ENCODE measurements at regions not wholly inside any gene's neighbourhood (a gene's known extent, or its start where the extent isn't known, plus 50 kb on each side); places are given as distances from the start of the nearest gene placed in this dataset.

- H3K36me3 Mint-ChIP-seq = no peaks in the 10 kb centered on the region
- Histone ChIP-seq H3K36me3 (no peaks in the 10 kb centered on the region), H3K4me3 (no peak overlapping the region), H4K20me1 (ENCODE audit: low read depth) (no peaks in the 10 kb centered on the region), H3K9ac (no peak overlapping the region), H2AFZ (replicated peaks) (no peak overlapping the region), H3F3A (ENCODE audit: low read depth) (no peaks in the 10 kb centered on the region), H3K27ac (no peak overlapping the region), H3K79me2 (ENCODE audit: low read depth) (no peaks in the 10 kb centered on the region), H3K9me3 (ENCODE audit: low read depth) (no peaks in the 10 kb centered on the region), H3K4me2 (no peak overlapping the region), H3K4me1 (no peaks in the 10 kb centered on the region), H3K27me3 (no peaks in the 10 kb centered on the region)
- no peak overlapping the region for H3K27ac Mint-ChIP-seq
- peaks cover 3% of the 10 kb centered on the region for H3K4me1 Mint-ChIP-seq
- H3K9me3 Mint-ChIP-seq = no peaks in the 10 kb centered on the region
- H3K27me3 Mint-ChIP-seq (ENCODE audit: insufficient read depth, low read depth) = peaks cover 5% of the 10 kb centered on the region
- no peak overlapping the region for H3K4me3 Mint-ChIP-seq
- no peak for DNase-seq (ENCODE audit: low spot score)
- TF ChIP-seq CTCF (IDR thresholded peaks at IDR 0.05) = no peak
- TF ChIP-seq EZH2phosphoT487 (IDR thresholded peaks at IDR 0.05) = no peak
- no peak for TF ChIP-seq EZH2 (IDR thresholded peaks at IDR 0.05)
These were observed 101.8 kb downstream of the SCN11A start for GRCh38 chr3:38949994-38950393.

DNA sequence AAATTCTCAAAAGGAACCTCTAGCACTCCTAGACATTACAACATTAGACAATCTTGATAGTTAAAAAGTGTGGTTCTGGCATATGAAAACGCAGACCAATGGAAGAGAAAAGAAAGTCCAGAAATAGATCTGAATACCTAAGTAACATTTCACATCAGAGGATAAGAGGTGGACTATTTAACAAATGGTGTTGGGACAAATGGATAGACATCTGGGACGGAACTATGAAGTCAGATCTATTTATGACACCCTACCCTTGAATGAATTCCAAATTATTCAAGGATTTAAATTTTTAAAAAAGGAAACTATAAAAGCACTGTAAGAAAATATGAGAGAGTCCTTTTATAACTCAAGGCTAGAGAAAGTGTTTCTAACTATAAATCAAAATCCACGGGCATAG lies 111.3 kb downstream of the SCN11A start:
- Histone ChIP-seq H3K4me2 (no peak overlapping the region), H3K27me3 (no peaks in the 10 kb centered on the region), H3F3A (ENCODE audit: low read depth) (no peaks in the 10 kb centered on the region), H3K9me3 (ENCODE audit: low read depth) (no peaks in the 10 kb centered on the region), H2AFZ (replicated peaks) (no peak overlapping the region), H3K36me3 (no peaks in the 10 kb centered on the region), H3K4me3 (no peak overlapping the region), H4K20me1 (ENCODE audit: low read depth) (no peaks in the 10 kb centered on the region), H3K79me2 (ENCODE audit: low read depth) (no peaks in the 10 kb centered on the region), H3K27ac (no peak overlapping the region), H3K9ac (no peak overlapping the region), H3K4me1 (no peaks in the 10 kb centered on the region)
- no peaks in the 10 kb centered on the region for H3K27me3 Mint-ChIP-seq (ENCODE audit: insufficient read depth, low read depth)
- H3K27ac Mint-ChIP-seq = no peak overlapping the region
- no peaks in the 10 kb centered on the region for H3K36me3 Mint-ChIP-seq
- no peak overlapping the region for H3K4me3 Mint-ChIP-seq
- DNase-seq (ENCODE audit: low spot score) = no peak
- no peaks in the 10 kb centered on the region for H3K9me3 Mint-ChIP-seq
- no peaks in the 10 kb centered on the region for H3K4me1 Mint-ChIP-seq
- no peak for TF ChIP-seq CTCF (IDR thresholded peaks at IDR 0.05)
- TF ChIP-seq EZH2phosphoT487 (IDR thresholded peaks at IDR 0.05) = no peak
- no peak for TF ChIP-seq EZH2 (IDR thresholded peaks at IDR 0.05)

DNA sequence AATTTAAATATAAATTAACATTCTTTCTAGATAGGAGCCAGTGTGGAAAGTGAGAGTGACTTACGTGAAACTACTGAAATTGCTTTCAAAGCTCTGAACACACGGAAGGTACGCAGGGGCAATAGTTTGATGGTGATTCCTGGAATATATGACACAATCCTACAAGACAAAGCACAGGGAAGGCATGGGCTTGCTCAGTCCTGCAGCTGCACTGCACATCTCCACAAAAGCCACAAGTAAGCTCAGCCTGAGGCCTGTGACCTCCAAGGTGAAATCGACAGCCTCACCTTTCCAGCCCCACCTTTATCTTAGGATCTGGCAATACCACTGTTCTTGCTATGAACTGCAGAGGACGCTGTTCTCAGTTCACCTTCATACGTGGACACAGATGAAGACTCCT lies 109.3 kb upstream of the SCN10A start:
- H3K27ac ChIP-seq = no peak overlapping the region
- H2AFZ ChIP-seq (replicated peaks) = no peak overlapping the region
- Mint-ChIP-seq H3K4me3 (no peak overlapping the region), H3K36me3 (no peaks in the 10 kb centered on the region), H3K27me3 (ENCODE audit: insufficient read depth, low read depth) (no peaks in the 10 kb centered on the region), H3K4me1 (no peaks in the 10 kb centered on the region), H3K9me3 (no peaks in the 10 kb centered on the region), H3K27ac (no peak overlapping the region)
- no peaks in the 10 kb centered on the region for H3K27me3 ChIP-seq
- no peak overlapping the region for H3K4me2 ChIP-seq
- no peaks in the 10 kb centered on the region for H3K9me3 ChIP-seq (ENCODE audit: low read depth)
- TF ChIP-seq CTCF (IDR thresholded peaks at IDR 0.05) = no peak
- no peak for TF ChIP-seq EZH2 (IDR thresholded peaks at IDR 0.05)
- no peak for TF ChIP-seq EZH2phosphoT487 (IDR thresholded peaks at IDR 0.05)
- no peaks in the 10 kb centered on the region for H3F3A ChIP-seq (ENCODE audit: low read depth)
- H3K4me3 ChIP-seq = no peak overlapping the region
- no peaks in the 10 kb centered on the region for H3K4me1 ChIP-seq
- DNase-seq (ENCODE audit: low spot score) = no peak
- H3K36me3 ChIP-seq = no peaks in the 10 kb centered on the region
- no peaks in the 10 kb centered on the region for H3K79me2 ChIP-seq (ENCODE audit: low read depth)
- H4K20me1 ChIP-seq (ENCODE audit: low read depth) = no peaks in the 10 kb centered on the region
- H3K9ac ChIP-seq = no peak overlapping the region

DNA sequence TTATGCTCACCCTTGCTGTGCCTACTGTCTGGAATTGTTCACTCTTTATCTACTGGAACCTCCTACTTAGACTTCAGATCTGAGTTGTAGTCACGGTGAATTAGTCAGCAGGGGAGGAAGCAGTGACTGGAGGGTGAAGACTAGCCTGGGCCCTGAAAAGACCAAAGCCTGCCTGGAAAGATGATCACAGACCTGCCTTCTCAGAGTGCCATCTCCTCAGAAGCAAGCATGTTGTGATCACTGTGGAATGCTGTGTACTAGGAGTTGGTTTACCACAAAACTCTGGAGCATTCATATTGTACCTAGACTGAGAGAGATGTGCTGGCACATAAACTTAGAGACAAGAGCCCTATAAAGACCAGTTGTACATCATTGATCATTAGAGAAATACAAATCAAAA lies 100.7 kb upstream of the SCN10A start:
- Histone ChIP-seq H3K4me3 (no peak overlapping the region), H3K27ac (no peak overlapping the region), H3K9me3 (ENCODE audit: low read depth) (no peaks in the 10 kb centered on the region), H3K27me3 (no peaks in the 10 kb centered on the region), H3K79me2 (ENCODE audit: low read depth) (no peaks in the 10 kb centered on the region), H3K4me1 (no peaks in the 10 kb centered on the region), H3F3A (ENCODE audit: low read depth) (no peaks in the 10 kb centered on the region), H3K9ac (no peak overlapping the region), H3K4me2 (no peak overlapping the region), H4K20me1 (ENCODE audit: low read depth) (no peaks in the 10 kb centered on the region), H2AFZ (replicated peaks) (no peak overlapping the region), H3K36me3 (no peaks in the 10 kb centered on the region)
- Mint-ChIP-seq H3K27ac (no peak overlapping the region), H3K4me1 (no peaks in the 10 kb centered on the region), H3K4me3 (no peak overlapping the region), H3K27me3 (ENCODE audit: insufficient read depth, low read depth) (no peaks in the 10 kb centered on the region), H3K36me3 (no peaks in the 10 kb centered on the region), H3K9me3 (no peaks in the 10 kb centered on the region)
- DNase-seq (ENCODE audit: low spot score) = no peak
- TF ChIP-seq EZH2 (IDR thresholded peaks at IDR 0.05) (no peak), EZH2phosphoT487 (IDR thresholded peaks at IDR 0.05) (no peak), CTCF (IDR thresholded peaks at IDR 0.05) (no peak)

All from neural progenitor cell (in vitro differentiated cells).